Fibroblast of pulmonary artery (primary cell): ENCODE measurements at regions not wholly inside any gene's neighbourhood (a gene's known extent, or its start where the extent isn't known, plus 50 kb on each side); places are given as distances from the start of the nearest gene placed in this dataset.

Experiments
- DNase-seq: peaks from one replicate; pipeline ENCODE4 v3.0.0-alpha.2; 2010; ENCODE audit warnings: low read depth
- H3K4me3 ChIP-seq: replicated peaks from 2 replicates; pipeline ENCODE4 v1.5.1; 2011; ENCODE audit warnings: low read depth, mild to moderate bottlenecking, control low read depth, low read length, moderate library complexity
- TF ChIP-seq, protein P1 (sequence below): IDR thresholded peaks from 2 replicates; pipeline ENCODE4 v1.5.1; 2011; ENCODE audit warnings: mild to moderate bottlenecking, control low read depth, low read length, inconsistent platforms; ENCODE audit errors: missing control alignments

DNA sequence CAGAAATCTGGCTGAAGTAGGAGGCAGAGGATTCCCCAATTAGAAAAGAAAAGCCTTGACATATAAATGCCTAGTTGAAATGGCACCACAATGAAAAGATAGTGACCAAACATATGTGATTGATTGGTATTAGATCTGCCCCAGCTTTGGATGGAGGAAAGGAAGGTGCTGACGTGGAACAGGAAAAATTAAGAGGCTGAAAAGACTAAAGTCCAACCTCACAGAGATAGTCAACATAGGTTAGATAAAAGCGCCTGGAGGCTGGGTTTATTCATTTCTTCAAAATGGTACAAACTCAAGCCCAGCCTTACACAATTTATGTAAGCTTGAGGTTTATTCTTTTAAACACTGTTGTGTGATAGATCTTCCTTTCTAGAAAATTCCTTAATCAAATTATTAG is 129.6 kb downstream of the RPS29 start:
- TF ChIP-seq, protein P1, sequence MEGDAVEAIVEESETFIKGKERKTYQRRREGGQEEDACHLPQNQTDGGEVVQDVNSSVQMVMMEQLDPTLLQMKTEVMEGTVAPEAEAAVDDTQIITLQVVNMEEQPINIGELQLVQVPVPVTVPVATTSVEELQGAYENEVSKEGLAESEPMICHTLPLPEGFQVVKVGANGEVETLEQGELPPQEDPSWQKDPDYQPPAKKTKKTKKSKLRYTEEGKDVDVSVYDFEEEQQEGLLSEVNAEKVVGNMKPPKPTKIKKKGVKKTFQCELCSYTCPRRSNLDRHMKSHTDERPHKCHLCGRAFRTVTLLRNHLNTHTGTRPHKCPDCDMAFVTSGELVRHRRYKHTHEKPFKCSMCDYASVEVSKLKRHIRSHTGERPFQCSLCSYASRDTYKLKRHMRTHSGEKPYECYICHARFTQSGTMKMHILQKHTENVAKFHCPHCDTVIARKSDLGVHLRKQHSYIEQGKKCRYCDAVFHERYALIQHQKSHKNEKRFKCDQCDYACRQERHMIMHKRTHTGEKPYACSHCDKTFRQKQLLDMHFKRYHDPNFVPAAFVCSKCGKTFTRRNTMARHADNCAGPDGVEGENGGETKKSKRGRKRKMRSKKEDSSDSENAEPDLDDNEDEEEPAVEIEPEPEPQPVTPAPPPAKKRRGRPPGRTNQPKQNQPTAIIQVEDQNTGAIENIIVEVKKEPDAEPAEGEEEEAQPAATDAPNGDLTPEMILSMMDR = no peak
- no peak overlapping the region for H3K4me3 ChIP-seq
- DNase-seq = no peak

DNA sequence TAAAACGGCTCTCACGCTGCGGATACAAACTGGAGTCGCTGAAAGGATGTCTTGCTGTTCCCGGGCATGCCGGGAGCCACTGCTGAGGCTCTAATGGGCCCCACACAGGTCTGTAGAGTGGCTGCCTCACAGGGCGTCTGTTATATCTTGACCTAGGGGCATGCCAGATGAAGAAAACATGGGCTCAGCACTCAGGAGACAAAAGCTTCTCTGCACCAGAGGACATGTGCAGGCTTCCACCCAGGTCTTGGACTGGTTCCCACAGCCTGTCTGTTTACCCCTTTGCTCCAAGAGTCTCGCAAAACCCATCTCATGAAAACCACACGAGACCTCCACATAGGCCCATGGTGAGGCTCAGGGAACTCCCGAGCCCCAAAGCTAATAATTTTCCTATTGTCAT is 134.2 kb downstream of the RPS29 start:
- TF ChIP-seq, protein P1 = no peak
- no peak for DNase-seq
- H3K4me3 ChIP-seq = no peak overlapping the region

DNA sequence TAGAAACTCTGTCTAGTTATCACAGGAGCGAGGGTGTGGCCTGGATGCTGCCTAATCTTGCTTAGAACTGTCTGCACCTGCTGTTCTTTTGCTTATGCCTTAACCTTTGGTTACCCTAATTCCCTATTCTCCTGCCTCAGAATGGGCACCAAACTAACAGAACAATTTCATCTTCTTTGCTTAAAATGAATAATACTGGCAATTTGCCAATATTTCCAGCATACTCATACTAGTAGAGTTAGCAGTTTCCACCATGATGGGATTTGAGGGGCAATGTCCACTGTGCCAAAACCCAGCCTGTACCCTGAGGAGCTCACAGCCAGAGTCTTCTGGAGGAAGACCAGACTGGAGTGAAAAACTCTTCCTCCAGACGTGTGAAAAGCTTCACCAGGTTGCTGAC is 136.4 kb downstream of the RPS29 start:
- H3K4me3 ChIP-seq = no peak overlapping the region
- TF ChIP-seq, protein P1 = no peak
- DNase-seq = no peak

DNA sequence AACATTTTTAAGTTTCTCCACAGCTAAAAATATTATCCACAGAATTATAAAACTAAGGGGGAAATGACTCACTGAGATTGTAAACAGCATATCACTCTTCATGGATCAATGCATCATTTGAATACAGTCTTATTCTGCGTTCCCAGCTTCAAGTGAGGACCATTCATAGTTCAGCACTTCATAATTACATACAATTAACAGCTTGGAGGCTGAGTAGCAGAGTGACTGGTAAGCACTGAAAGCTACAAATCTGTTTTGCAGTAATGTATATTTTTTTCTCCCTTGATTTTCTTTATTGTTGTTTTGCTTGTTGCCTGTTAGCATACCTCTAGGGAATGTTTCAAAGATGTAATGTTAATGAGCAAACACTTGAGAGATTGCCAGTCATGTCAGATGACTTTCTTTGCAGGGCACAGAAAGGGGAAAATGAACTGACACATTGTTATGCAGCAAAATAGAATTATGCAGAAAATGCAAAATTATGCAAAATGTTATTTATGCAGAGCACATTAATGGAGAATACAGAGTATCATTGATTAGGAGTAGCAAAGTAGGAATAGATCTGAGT is 138.6 kb downstream of the RPS29 start:
- no peak overlapping the region for H3K4me3 ChIP-seq
- no peak for DNase-seq
- TF ChIP-seq, protein P1 = no peak

DNA sequence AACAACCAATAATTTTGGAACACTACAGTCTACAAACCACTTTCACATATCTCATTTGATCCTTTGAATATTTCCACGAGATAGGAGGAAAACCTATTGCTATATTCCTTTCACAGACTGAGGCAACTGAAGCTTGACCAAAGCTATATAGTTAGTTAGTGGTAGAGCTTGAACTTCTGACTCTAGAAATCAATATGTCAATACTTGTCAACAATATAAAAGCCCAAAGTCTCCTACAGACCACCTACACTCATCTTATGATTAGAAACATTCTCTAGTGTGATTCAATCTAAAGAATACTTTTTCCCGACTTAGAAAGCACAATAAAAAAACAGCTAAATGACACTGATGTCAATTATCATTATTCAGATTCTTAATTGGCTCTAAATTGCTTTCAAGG is 139.4 kb downstream of the RPS29 start:
- TF ChIP-seq, protein P1 = no peak
- no peak for DNase-seq

DNA sequence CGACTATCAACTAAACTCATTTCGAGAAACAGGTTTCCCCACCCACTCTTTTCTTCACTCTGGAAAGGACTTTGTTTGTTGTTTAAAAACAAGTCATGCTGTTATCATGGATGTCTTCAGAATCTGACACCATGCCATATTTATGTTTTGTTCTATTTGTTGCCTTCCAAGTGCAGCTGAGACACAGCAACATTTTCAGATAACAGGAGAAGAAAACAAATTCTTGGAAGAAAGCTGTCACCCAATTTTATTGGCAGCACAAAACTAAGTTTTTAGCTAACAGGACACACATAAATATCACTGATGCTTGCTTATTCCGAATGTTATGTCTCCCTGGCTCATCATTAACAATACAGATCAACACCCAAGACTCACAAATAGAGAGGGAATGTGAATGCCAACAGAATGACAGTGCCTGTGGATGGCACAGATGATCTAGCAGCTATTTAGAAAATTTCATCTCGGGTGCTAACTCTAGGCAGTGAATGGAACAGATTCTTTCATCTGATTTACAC is 147.9 kb downstream of the RPS29 start:
- TF ChIP-seq, protein P1 = no peak
- no peak for DNase-seq
- H3K4me3 ChIP-seq = no peak overlapping the region

More for the DNA sequence above, 139.4 kb downstream of the RPS29 start:
- H3K4me3 ChIP-seq = no peak overlapping the region

DNA sequence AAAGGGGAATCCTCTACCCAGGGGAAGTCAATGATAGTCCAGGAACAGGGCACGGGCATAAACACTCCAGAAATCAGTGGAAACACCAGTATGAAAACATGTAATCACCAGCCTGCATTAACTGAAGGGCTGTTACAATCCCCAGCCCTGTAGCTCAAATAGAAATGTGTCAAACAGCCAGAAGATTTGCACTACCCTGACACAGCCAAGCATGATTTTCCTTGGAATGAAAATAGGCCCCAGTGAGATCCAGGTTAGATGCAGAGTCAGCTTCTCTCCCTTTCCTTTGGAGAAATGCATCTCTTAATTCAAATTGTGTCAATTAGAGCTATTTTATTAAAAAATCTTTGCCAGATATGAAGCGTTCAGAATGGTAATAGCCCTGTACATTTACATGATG is 158.1 kb downstream of the RPS29 start:
- DNase-seq = no peak
- TF ChIP-seq, protein P1 = no peak
- no peak overlapping the region for H3K4me3 ChIP-seq
